ENCODE measurements at regions not wholly inside any gene's neighbourhood (a gene's known extent, or its start where the extent isn't known, plus 50 kb on each side); places are given as distances from the start of the nearest gene placed in this dataset.
"Not testable (repeated sequence)": the region's sequence is repeated elsewhere in the genome, so short reads cannot be mapped to it uniquely, and the experiment has no call there.

- no peak for DNase-seq (ENCODE audit: low read depth, low spot score)
These were observed 1129.5 kb downstream of the EPHA7 start for GRCh38 chr6:92289831-92290230.

- no peak for DNase-seq (ENCODE audit: low read depth, low spot score)
These were observed 1137.7 kb downstream of the EPHA7 start for GRCh38 chr6:92281571-92282076.

GRCh38 chr6:92275150-92275549, 1144.2 kb downstream of the EPHA7 start:
- DNase-seq (ENCODE audit: low read depth, low spot score): no peak

GRCh38 chr6:92274588-92274987, 1144.8 kb downstream of the EPHA7 start:
- no peak for DNase-seq (ENCODE audit: low read depth, low spot score)

GRCh38 chr6:92273694-92274093, 1145.7 kb downstream of the EPHA7 start:
- DNase-seq (ENCODE audit: low read depth, low spot score): no peak

- no peak for DNase-seq (ENCODE audit: low read depth, low spot score)
These were observed 1148.3 kb downstream of the EPHA7 start for GRCh38 chr6:92271091-92271490.

- DNase-seq (ENCODE audit: low read depth, low spot score): no peak
These were observed 1149.0 kb downstream of the EPHA7 start for GRCh38 chr6:92270365-92270764.

GRCh38 chr6:92267335-92267734, 1152.0 kb downstream of the EPHA7 start:
- DNase-seq (ENCODE audit: low read depth, low spot score): no peak

- no peak for DNase-seq (ENCODE audit: low read depth, low spot score)
These were observed 1155.5 kb downstream of the EPHA7 start for GRCh38 chr6:92263864-92264263.

GRCh38 chr6:92259171-92259570, 1160.2 kb downstream of the EPHA7 start:
- DNase-seq (ENCODE audit: low read depth, low spot score): no peak

- no peak for DNase-seq (ENCODE audit: low read depth, low spot score)
These were observed 1176.0 kb downstream of the EPHA7 start for GRCh38 chr6:92243315-92243714.

GRCh38 chr6:92231171-92231701, 1188.1 kb downstream of the EPHA7 start:
- DNase-seq (ENCODE audit: low read depth, low spot score): no peak

GRCh38 chr6:92219987-92220386, 1199.4 kb downstream of the EPHA7 start:
- DNase-seq (ENCODE audit: low read depth, low spot score): not testable (repeated sequence)

- DNase-seq (ENCODE audit: low read depth, low spot score): no peak
These were observed 1202.6 kb downstream of the EPHA7 start for GRCh38 chr6:92216717-92217116.

- DNase-seq (ENCODE audit: low read depth, low spot score): no peak
These were observed 1217.7 kb downstream of the EPHA7 start for GRCh38 chr6:92201618-92202017.

- DNase-seq (ENCODE audit: low read depth, low spot score): no peak
These were observed 1223.0 kb downstream of the EPHA7 start for GRCh38 chr6:92196325-92196724.

GRCh38 chr6:92195796-92196195, 1223.6 kb downstream of the EPHA7 start:
- no peak for DNase-seq (ENCODE audit: low read depth, low spot score)

- DNase-seq (ENCODE audit: low read depth, low spot score): no peak
These were observed 1231.3 kb downstream of the EPHA7 start for GRCh38 chr6:92188016-92188415.

- DNase-seq (ENCODE audit: low read depth, low spot score): no peak
These were observed 1234.4 kb downstream of the EPHA7 start for GRCh38 chr6:92184933-92185332.

GRCh38 chr6:92181347-92181746, 1238.0 kb downstream of the EPHA7 start:
- DNase-seq (ENCODE audit: low read depth, low spot score): no peak

GRCh38 chr6:92180090-92180489, 1239.3 kb downstream of the EPHA7 start:
- DNase-seq (ENCODE audit: low read depth, low spot score): no peak

- no peak for DNase-seq (ENCODE audit: low read depth, low spot score)
These were observed 1242.7 kb downstream of the EPHA7 start for GRCh38 chr6:92176666-92177065.

GRCh38 chr6:92174398-92175073, 1244.8 kb downstream of the EPHA7 start:
- DNase-seq (ENCODE audit: low read depth, low spot score): no peak

GRCh38 chr6:92169506-92169905, 1249.9 kb downstream of the EPHA7 start:
- DNase-seq (ENCODE audit: low read depth, low spot score): no peak

All from ELF-1 (cell line).